T-cell (primary cell): ENCODE measurements at regions not wholly inside any gene's neighbourhood (a gene's known extent, or its start where the extent isn't known, plus 50 kb on each side); places are given as distances from the start of the nearest gene placed in this dataset.
A peak's percentile ranks its signal among the peaks of the same experiment; 100 is the strongest.

Experiments
- ATAC-seq, 4 experiments: fragments of 200-7000 bp in 3 of 4; fragments of 150-1000 bp in 1 of 4; cut with Tn5 transposase; replicated peaks in 1 of 4; 1 replicate in 3 of 4; 2 replicates in 1 of 4; pipeline ENCODE4 v1.10.0; 2021; ENCODE audit warnings: moderate library complexity in 3 of 4, mild to moderate bottlenecking in 2 of 4, moderate number of reproducible peaks in 1 of 4
- CTCF ChIA-PET, 2 donors: fragments of 300-600 bp; sonication (Branson Sonifier 250); formaldehyde crosslinking; loops; one replicate each; lab custom pipeline; 2022; ENCODE audit warnings: antibody characterized with exemption in 2 of 2; lab: Charles Lee
- POLR2A ChIA-PET, 2 donors: fragments of 300-600 bp; sonication (Branson Sonifier 250); formaldehyde crosslinking; loops; one replicate each; lab custom pipeline; 2022; ENCODE audit warnings: antibody characterized with exemption in 2 of 2; lab: Charles Lee
- DNase-seq, 35 experiments: peaks; one replicate each; pipeline versions ENCODE4 v3.0.0 to v3.0.0-alpha.2; 2013 to 2023
- H3K27ac ChIP-seq: one replicate; pipeline ENCODE4 v1.5.1; 2013; ENCODE audit warnings: low read length
- H3K27me3 ChIP-seq, 2 experiments: replicated peaks in 1 of 2; 1 replicate in 1 of 2; 2 replicates in 1 of 2; pipeline versions ENCODE4 v1.6.1 to v1.7.0; 2013; ENCODE audit warnings: low read length in 1 of 2, mixed read lengths in 1 of 2; ENCODE audit not compliant: control insufficient read depth in 2 of 2, insufficient read depth in 2 of 2; ENCODE audit errors: extremely low read depth in 1 of 2
- H3K36me3 ChIP-seq, 2 donors: 1 replicate in 1 of 2; 2 replicates in 1 of 2; pipeline versions ENCODE4 v1.6.1 to v1.7.0; 2013; ENCODE audit warnings: low read length in 1 of 2; ENCODE audit not compliant: control insufficient read depth in 2 of 2, insufficient read depth in 1 of 2; ENCODE audit errors: extremely low read depth in 1 of 2
- H3K4me1 ChIP-seq, 2 experiments: 1 replicate in 1 of 2; 2 replicates in 1 of 2; pipeline versions ENCODE4 v1.6.1 to v1.7.0; 2013; ENCODE audit warnings: low read length in 2 of 2, mixed read lengths in 1 of 2; ENCODE audit not compliant: insufficient read depth in 2 of 2, control insufficient read depth in 1 of 2; ENCODE audit errors: extremely low read depth in 1 of 2
- H3K4me3 ChIP-seq, 2 donors: 1 replicate in 1 of 2; 2 replicates in 1 of 2; pipeline versions ENCODE4 v1.5.1 to v1.7.0; 2013; ENCODE audit warnings: mild to moderate bottlenecking in 2 of 2, low read length in 1 of 2, moderate library complexity in 1 of 2; ENCODE audit not compliant: control insufficient read depth in 1 of 2; ENCODE audit errors: extremely low read depth in 1 of 2
- H3K9me3 ChIP-seq: 2 replicates; pipeline ENCODE4 v1.7.0; 2013
- H3K27ac Mint-ChIP-seq, 2 donors: one replicate each; pipeline ENCODE4 v1.8.0; 2020 to 2021; ENCODE audit warnings: mild to moderate bottlenecking in 2 of 2, mixed read lengths in 2 of 2
- H3K27me3 Mint-ChIP-seq, 2 donors: one replicate each; pipeline ENCODE4 v1.8.0; 2021 to 2022; ENCODE audit warnings: mixed read lengths in 2 of 2
- H3K36me3 Mint-ChIP-seq: one replicate; pipeline ENCODE4 v1.8.0; 2021; ENCODE audit warnings: mixed read lengths
- H3K4me1 Mint-ChIP-seq, 3 donors: one replicate each; pipeline ENCODE4 v1.8.0; 2020 to 2022; ENCODE audit warnings: mixed read lengths in 3 of 3, mild to moderate bottlenecking in 1 of 3
- H3K4me3 Mint-ChIP-seq, 3 donors: one replicate each; pipeline ENCODE4 v1.8.0; 2020 to 2022; ENCODE audit warnings: mild to moderate bottlenecking in 3 of 3, mixed read lengths in 3 of 3, moderate library complexity in 3 of 3
- H3K9me3 Mint-ChIP-seq, 3 donors: one replicate each; pipeline ENCODE4 v1.8.0; 2020 to 2022; ENCODE audit warnings: mixed read lengths in 3 of 3
- WGBS: methylation state at CpG from one replicate; pipeline ENCODE4 v1.1.5; 2013; ENCODE audit warnings: missing lambda C conversion rate; ENCODE audit not compliant: insufficient coverage; 5-methylcytosine and 5-hydroxymethylcytosine counted together

DNA sequence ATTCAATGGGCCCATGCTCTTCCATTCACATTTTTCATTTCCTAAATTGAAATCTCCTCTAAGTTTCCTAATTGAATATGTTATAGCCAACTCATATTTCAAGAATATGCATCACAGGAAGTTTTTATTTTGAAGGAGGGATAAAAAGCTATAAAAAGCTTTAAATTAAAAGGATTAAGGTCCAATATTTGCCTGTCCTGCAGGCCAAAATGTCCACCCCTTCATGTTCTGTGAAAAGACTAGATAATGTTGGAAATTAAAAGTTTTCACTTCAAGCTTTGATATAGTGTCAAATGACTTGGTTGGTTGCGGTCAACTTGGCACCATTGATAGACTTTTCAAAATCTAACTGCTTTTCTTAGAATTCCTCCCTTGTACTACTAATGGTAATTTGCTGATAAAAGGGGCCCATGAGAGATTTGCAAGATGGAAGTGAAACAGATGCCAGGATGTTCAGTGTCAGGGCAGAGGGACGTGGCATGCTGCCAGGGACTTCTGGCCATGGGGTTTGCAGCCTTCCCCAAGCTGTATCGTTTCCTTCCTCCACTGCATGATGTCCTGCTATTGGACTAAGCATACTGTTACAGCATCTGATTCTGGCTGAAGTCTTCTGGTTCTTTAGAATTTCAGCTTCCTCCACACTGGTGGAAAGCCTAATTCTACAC is 547.3 kb upstream of the MIR17HG start:
- no peaks in the 10 kb centered on the region for H3K36me3 Mint-ChIP-seq
- peaks cover 3% of the 10 kb centered on the region in 3 donors for H3K9me3 Mint-ChIP-seq
- no peak overlapping the region for H3K4me3 ChIP-seq
- DNase-seq (peak in 1 of 35 experiments; percentile 2), ATAC-seq (no peak)
- ChIA-PET CTCF (no interaction called here), POLR2A (no interaction called here)
- WGBS: 40% methylated on average over 1 of the region's 3 CpGs
- no peaks in the 10 kb centered on the region for H3K4me1 Mint-ChIP-seq
- no peaks in the 10 kb centered on the region for H3K9me3 ChIP-seq
- no peak overlapping the region for H3K27ac ChIP-seq
- no peak overlapping the region for H3K4me3 Mint-ChIP-seq
- no peaks in the 10 kb centered on the region for H3K27me3 ChIP-seq
- no peaks in the 10 kb centered on the region for H3K27me3 Mint-ChIP-seq
- no peaks in the 10 kb centered on the region for H3K4me1 ChIP-seq
- H3K27ac Mint-ChIP-seq: no peak overlapping the region
- no peaks in the 10 kb centered on the region for H3K36me3 ChIP-seq

DNA sequence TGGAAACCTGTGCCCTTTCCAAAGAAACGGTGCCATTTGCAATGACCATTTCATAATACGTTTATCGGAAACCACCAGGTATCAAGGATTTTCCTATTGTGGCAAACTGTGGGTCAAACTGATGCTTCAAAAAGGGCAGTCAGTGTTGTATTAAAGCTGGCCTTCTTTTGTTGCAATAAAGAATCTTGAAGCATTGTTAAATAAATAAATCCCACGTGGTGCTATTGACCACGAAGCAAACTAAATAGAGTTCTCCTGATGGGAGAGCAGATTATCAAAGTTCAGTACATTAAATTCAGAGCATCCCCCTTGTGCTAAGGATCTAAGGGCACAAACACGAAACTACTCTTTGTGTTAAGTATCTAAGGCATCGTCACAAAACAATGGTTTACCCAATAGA is 545.9 kb upstream of the MIR17HG start:
- Histone ChIP-seq H3K36me3 (no peaks in the 10 kb centered on the region), H3K9me3 (no peaks in the 10 kb centered on the region), H3K27me3 (no peaks in the 10 kb centered on the region), H3K4me3 (no peak overlapping the region), H3K27ac (no peak overlapping the region), H3K4me1 (no peaks in the 10 kb centered on the region)
- 94% methylated on average over 2 of the region's 7 CpGs for WGBS
- peaks cover 0 to 3% (median 3%) of the 10 kb centered on the region in 3 donors for H3K9me3 Mint-ChIP-seq
- no peaks in the 10 kb centered on the region for H3K4me1 Mint-ChIP-seq
- no peaks in the 10 kb centered on the region for H3K36me3 Mint-ChIP-seq
- DNase-seq (no peak), ATAC-seq (no peak)
- ChIA-PET CTCF (no interaction called here), POLR2A (no interaction called here)
- no peak overlapping the region for H3K4me3 Mint-ChIP-seq
- no peaks in the 10 kb centered on the region for H3K27me3 Mint-ChIP-seq
- H3K27ac Mint-ChIP-seq: no peak overlapping the region

DNA sequence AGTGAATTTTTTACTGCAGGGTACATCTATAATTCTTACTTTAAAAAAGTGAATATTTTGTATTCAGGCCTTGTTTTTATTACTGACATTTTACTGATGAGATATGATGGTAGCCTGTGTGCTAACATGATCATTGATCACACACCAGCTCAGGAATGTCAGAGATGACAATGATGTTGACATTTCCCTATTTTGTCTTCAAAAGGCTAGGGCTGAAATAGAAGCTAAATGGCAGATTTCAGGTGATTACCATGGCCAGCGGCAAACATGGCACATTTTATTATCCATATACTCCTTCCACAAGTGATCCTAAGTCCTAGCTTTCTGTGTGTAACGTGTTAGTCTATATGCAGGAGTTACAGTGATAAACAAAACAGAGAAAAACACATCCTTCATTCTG is 544.3 kb upstream of the MIR17HG start:
- H3K4me3 ChIP-seq: no peak overlapping the region
- no peaks in the 10 kb centered on the region for H3K27me3 ChIP-seq
- DNase-seq (no peak), ATAC-seq (no peak)
- H3K9me3 Mint-ChIP-seq: peaks cover 0 to 5% (median 3%) of the 10 kb centered on the region in 3 donors
- H3K27ac Mint-ChIP-seq: no peak overlapping the region
- ChIA-PET CTCF (no interaction called here), POLR2A (no interaction called here)
- no peaks in the 10 kb centered on the region for H3K4me1 Mint-ChIP-seq
- no peaks in the 10 kb centered on the region for H3K4me1 ChIP-seq
- no CpG with 5 or more reads among the region's 2 CpGs for WGBS
- no peak overlapping the region for H3K27ac ChIP-seq
- H3K36me3 Mint-ChIP-seq: no peaks in the 10 kb centered on the region
- H3K4me3 Mint-ChIP-seq: no peak overlapping the region
- no peaks in the 10 kb centered on the region for H3K36me3 ChIP-seq
- H3K27me3 Mint-ChIP-seq: no peaks in the 10 kb centered on the region
- H3K9me3 ChIP-seq: no peaks in the 10 kb centered on the region

DNA sequence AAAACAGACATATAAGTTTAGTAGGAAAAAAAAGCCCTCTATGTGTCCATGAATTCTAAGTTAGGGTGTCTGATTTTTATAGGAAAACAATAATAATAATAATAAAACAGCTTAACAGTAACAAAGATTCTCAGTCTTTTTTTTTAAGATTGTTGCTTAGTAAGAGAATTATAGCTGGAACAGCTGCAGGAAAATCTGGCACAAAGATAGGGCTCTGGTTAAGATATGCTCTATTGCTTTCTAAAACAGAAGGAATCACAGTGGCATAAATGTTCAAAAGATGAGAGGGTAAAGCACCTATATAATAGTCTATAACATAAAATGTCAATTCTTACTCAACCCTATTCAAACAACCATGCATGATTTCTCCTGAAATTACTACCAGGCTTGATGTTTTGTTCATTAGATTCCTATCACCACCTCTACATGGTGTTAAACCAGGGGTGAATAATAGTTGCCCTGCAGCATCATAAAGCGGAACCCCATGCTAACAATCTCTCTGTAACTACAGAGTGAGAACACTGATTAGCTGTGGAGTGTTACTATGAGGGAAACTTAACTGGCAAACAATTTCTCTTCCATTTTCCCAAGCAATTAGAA is 541.4 kb upstream of the MIR17HG start:
- ATAC-seq (no peak), DNase-seq (no peak)
- no peaks in the 10 kb centered on the region for H3K9me3 ChIP-seq
- Mint-ChIP-seq H3K27me3 (no peaks in the 10 kb centered on the region), H3K4me1 (no peaks in the 10 kb centered on the region), H3K27ac (no peak overlapping the region), H3K9me3 (peaks cover 0 to 7% (median 7%) of the 10 kb centered on the region in 3 donors), H3K36me3 (no peaks in the 10 kb centered on the region), H3K4me3 (no peak overlapping the region)
- no CpG with 5 or more reads among the region's 1 CpG for WGBS
- CTCF ChIA-PET: no interaction called here
- no peaks in the 10 kb centered on the region for H3K4me1 ChIP-seq
- H3K27ac ChIP-seq: no peak overlapping the region
- no peaks in the 10 kb centered on the region for H3K27me3 ChIP-seq
- POLR2A ChIA-PET: no interaction called here
- no peaks in the 10 kb centered on the region for H3K36me3 ChIP-seq
- no peak overlapping the region for H3K4me3 ChIP-seq

DNA sequence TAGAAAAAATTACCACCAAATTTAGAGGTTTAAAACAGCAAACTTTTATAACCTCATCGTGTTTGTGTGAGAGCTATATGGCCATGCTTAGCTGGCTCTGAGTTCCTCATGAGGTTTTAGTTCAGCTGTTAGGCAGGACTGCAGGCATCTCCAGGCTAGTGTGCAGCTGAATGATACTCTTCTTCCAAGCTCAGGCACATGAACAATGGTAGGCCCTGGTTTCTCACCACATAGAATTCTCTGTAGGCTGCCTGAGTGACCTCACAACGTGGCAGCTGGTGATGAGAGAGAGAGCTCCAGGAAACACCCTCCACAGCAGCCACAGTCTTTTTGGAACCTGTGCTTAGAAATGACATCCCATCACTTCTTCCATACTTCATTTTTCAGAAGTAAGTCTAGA is 540.6 kb upstream of the MIR17HG start:
- no peaks in the 10 kb centered on the region for H3K9me3 ChIP-seq
- no peaks in the 10 kb centered on the region for H3K27me3 ChIP-seq
- no peak for DNase-seq
- ChIA-PET POLR2A (no interaction called here), CTCF (no interaction called here)
- Mint-ChIP-seq H3K27ac (no peak overlapping the region), H3K9me3 (peaks cover 0 to 7% (median 7%) of the 10 kb centered on the region in 3 donors), H3K4me3 (no peak overlapping the region), H3K36me3 (no peaks in the 10 kb centered on the region), H3K4me1 (no peaks in the 10 kb centered on the region), H3K27me3 (no peaks in the 10 kb centered on the region)
- no peak for ATAC-seq
- no peak overlapping the region for H3K4me3 ChIP-seq
- no CpG with 5 or more reads among the region's 2 CpGs for WGBS
- no peak overlapping the region for H3K27ac ChIP-seq
- no peaks in the 10 kb centered on the region for H3K4me1 ChIP-seq
- no peaks in the 10 kb centered on the region for H3K36me3 ChIP-seq

DNA sequence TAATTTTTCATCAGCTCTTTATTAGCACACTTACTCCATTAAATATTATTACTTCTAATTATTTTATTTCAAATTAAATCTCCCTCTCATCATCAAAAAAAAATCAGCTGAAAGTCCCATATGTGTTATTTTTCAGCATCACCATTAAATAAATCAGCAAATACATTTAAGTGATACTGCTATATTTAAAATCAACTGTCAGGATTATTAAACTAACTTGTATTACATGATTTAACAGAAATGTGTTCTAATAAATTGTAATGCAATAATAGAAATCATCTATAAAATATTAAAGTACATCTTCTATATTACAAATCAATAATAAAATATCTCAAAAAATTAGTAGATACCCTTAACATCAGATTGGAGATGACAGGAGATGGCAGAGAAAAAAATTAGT is 538.6 kb upstream of the MIR17HG start:
- no peak for ATAC-seq
- ChIA-PET POLR2A (no interaction called here), CTCF (no interaction called here)
- Mint-ChIP-seq H3K4me3 (no peak overlapping the region), H3K36me3 (no peaks in the 10 kb centered on the region), H3K4me1 (no peaks in the 10 kb centered on the region), H3K27ac (no peak overlapping the region), H3K9me3 (peaks cover 0 to 7% (median 7%) of the 10 kb centered on the region in 3 donors), H3K27me3 (no peaks in the 10 kb centered on the region)
- H3K4me1 ChIP-seq: no peaks in the 10 kb centered on the region
- no peak for DNase-seq
- H3K27me3 ChIP-seq: no peaks in the 10 kb centered on the region
- no peak overlapping the region for H3K27ac ChIP-seq
- no peaks in the 10 kb centered on the region for H3K9me3 ChIP-seq
- H3K36me3 ChIP-seq: no peaks in the 10 kb centered on the region
- H3K4me3 ChIP-seq: no peak overlapping the region
